Left renal pelvis (tissue), 4 donors: ENCODE measurements at regions not wholly inside any gene's neighbourhood (a gene's known extent, or its start where the extent isn't known, plus 50 kb on each side); places are given as distances from the start of the nearest gene placed in this dataset.

Experiments
- DNase-seq, 4 donors: peaks; one replicate each; pipeline ENCODE4 v3.0.0-alpha.2; 2013; ENCODE audit warnings: low read depth in 4 of 4, low spot score in 3 of 4

GRCh38 chr12:104863296-104863948, 94.7 kb downstream of the SLC41A2 start:
- DNase-seq = no peak

DNA sequence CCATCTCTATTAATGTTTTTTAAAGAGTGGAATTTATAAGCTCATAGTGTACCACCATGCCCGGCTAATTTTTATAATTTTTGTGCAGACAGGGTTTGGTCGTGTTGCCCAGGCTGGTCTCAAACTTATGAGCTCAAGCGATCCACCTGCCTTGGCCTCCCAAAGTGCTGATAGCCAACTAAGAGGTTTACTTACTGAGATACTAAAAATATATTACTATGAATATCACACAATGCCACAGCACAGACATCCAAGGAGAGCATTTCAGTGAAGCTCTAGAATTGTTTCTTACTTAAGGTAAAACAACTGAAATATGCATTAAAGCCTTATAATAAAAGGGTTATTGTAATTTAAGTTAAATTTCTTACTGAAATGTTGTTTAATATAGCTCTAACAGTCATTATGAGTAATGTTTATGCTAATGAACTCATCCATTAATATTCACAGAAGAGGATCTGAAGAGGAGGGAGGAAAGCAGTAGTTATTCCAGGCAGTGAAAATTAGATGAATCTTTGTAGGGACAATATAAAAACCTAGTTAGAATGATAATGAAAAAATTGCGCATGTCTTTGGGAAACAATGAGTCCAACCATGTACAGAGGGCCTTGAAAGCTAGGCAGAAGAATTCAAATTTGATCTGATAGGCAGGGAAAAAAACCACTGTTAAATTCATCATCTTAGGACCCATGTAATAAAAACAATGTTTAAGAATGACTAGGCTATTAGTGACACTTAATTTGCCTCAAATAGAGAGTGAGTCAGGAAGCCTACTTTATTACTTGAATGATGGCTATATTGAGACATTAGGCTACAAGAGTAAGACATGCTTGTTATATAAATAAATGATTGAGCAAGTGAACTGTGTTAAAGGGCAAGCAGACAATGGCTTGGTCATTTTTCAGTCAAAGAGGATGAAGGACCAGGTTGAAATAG, 99.2 kb downstream of the SLC41A2 start:
- DNase-seq = no peak

GRCh38 chr12:104856531-104856930, 101.6 kb downstream of the SLC41A2 start:
- DNase-seq = no peak

DNA sequence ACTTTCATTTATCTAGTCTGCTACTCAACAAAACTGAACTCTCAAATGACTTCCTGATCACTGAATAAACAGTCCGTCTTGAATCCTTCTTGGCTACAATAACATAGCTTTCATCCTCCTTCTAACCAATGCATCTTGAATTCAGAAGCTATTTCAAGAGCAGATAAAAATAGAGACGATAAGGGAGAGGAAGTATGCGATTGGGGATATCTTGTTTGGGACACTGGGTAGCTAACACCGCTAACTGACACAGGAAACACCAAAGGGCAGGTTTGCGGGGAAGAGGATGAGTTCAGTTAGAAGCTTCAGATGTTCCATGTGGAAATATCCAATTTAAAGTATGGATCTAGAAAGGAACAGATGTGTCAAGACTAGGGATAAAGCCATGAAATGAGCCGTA, 102.5 kb downstream of the SLC41A2 start:
- DNase-seq = no peak

- no peak for DNase-seq
Measured at GRCh38 chr12:104852896-104853295, 105.2 kb downstream of the SLC41A2 start.

DNA sequence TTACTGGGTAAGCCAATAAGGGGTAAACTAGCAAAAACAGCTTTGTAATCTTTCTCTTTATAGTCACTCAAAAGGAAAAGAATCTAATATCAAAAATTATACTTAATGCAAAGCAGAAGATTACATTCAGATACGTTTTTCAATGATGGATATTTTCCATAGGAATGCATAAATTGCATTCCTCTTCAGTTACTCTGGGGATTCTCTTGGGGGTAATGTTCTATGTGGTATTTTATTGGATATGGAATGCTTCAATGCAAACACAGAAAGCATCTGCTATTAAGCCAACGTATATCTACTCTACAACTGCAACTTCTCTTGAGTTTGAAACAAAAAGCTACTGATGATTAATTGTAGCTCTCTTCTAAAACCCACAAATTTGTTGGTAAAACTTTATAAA, 106.0 kb downstream of the SLC41A2 start:
- DNase-seq = no peak

- DNase-seq = no peak
Measured at GRCh38 chr12:104850781-104851180, 107.3 kb downstream of the SLC41A2 start.

DNA sequence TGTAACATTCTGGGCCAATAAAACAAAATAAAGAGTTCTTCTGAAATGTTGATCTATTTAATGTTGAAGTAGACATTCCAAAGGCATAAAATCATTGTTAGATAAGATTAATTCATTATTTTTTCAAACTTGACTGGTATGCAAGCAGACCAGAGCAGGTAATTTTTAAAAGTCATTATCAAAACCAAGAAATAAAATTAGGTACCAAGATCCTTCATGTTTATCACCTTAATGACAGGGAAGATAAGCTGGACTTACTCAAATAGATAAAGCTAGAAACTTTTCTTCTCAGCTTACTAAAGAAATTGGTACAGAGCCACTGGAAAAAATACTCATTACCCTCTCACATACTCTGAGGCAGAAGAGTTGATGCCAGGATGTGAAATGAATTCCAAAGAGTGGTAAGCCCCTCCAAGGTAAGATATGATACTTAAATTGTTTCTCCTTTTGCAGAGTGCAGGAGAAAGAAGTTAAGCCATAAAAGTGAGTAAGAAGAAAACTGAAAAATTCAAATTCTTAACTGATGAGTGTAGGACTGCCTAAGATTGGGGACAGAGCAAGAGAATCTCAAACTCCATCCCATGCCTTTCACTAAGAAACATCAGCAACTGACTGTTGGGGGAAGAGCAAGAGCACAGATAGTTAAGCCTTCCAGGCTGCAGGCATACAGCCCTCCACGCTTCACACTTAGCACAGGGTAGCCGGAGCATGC, 111.9 kb downstream of the SLC41A2 start:
- DNase-seq = no peak

- no peak for DNase-seq
Measured at GRCh38 chr12:104844123-104844522, 114.0 kb downstream of the SLC41A2 start.

GRCh38 chr12:104840262-104840661, 117.8 kb downstream of the SLC41A2 start:
- DNase-seq = no peak

GRCh38 chr12:104835317-104835716, 122.8 kb downstream of the SLC41A2 start:
- no peak for DNase-seq

DNA sequence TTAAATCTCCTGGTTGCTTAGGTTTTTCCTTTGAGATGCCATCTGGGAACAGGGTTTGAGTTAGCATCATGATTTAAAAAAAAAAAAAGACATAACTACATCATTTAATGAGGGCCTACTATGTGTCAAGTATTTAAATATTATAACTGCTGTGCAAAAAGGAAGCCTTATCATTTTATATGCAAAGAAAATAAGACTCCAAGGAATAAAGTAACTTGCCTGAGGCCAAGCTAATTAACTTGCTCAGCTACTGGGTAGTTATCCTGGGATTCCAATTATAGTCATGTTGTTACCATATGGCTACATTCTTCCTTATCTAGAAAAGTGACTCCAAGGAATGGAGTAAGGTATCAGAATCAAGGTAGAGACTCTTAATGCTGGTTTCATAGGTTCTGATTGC, 123.5 kb downstream of the SLC41A2 start:
- no peak for DNase-seq

DNA sequence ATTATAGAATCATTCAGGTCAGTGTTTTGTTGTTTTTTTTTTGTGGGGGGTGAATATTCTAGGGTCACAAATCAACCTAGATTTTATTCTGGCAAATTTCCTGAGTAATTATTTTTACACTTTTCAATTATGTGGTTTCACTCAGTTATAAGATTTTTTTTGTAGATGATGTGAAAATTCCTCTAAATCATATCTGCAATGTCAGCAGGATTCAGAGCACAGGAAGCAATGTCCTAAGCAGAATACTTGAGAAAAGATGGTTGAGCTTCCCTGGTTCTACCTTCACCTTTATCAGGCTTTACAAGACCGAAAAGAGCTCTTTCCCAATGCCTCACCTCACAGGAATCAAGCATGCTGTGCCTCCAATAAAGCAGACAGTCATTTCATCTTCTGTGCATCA, 124.3 kb downstream of the SLC41A2 start:
- no peak for DNase-seq

DNA sequence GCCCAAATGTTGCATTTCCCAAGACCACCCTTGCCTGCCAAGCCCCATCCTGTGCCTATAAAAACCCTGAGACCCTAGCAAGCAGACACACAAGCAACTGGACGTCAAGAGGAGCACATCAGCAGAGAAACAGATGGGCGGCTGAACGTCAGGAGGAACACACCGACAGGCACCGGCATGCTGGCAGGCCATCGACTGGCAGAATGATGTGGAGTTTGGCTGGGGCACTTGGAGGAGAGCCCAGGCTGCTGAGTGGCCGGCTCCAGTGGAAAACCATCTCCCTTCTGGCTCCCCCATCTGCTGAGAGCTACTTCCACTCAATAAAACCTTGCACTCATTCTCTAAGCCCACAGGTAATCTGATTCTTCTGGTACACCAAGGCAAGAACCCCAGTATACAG, 130.1 kb downstream of the SLC41A2 start:
- DNase-seq = no peak

DNA sequence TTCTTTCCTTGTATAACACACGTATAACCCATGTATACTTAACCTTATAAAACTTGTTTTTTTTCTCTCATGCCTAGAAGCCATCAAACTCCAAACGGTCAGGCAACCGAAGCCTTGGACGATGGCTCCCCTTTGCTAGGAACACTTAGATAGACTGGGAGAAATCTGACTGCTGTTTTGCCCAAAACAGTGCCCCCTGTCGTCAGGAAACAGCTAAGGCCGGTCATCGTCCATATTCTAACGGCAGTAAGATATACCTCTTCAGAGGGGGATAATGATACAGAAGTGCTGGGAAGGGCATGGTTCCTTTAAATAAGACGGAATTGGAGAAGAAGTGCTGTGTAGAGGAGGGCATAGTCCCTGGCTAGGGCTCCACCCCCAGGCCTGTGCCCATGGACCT, 130.5 kb downstream of the SLC41A2 start:
- no peak for DNase-seq

GRCh38 chr12:104825408-104825807, 132.7 kb downstream of the SLC41A2 start:
- DNase-seq = no peak

DNA sequence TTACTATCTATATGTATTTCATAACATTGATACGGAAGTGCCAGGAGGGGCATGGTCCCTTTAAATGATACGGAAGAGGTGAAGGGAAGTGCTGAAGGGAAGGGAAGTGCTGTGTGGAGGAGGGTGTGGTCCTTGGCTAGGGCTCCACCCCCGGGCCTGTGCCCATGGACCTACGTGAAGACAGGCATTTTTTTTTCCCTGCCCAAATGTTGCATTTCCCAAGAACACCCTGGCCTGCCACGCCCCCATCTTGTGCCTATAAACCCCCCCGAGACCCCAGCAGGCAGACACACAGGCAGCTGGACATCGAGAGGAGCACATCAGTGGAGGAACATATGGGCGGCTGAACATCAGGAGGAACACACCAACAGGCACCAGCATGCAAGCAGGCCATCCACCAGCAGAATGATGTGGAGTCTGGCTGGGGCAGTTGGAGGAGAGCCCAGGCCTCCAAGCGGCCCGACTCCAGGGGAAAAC, 134.1 kb downstream of the SLC41A2 start:
- DNase-seq = no peak

- no peak for DNase-seq
Measured at GRCh38 chr12:104822941-104823340, 135.1 kb downstream of the SLC41A2 start.

- no peak for DNase-seq
Measured at GRCh38 chr12:104816845-104817503, 141.1 kb downstream of the SLC41A2 start.

- DNase-seq = no peak
Measured at GRCh38 chr12:104815935-104816334, 142.2 kb downstream of the SLC41A2 start.

DNA sequence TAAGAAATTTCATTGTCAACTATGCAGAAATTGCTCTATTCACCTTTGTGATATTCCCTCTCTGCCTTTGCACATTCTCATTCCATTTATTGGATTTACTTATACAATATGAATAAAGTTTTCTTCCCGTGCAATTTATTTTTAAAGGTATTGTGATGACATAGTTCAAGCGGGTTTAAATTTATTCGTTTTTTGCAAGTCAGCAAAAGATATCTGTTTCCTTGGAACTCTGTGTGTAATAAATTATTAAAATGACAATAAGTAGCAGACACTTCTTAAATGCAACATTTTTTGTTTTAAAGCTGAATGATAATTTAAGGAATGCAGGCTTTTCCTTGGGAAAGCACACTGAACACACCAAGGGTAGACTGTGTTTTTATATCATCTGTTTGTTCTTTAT, 143.1 kb downstream of the SLC41A2 start:
- DNase-seq = no peak
